22Rv1 (cell line): ENCODE measurements at regions not wholly inside any gene's neighbourhood (a gene's known extent, or its start where the extent isn't known, plus 50 kb on each side); places are given as distances from the start of the nearest gene placed in this dataset.

Source experiments
- H3K27ac ChIP-seq: fragments of 450-650 bp; 2 replicates; pipeline ENCODE4 v1.5.1; 2017
- ZFX ChIP-seq: fragments of 450-650 bp; IDR thresholded peaks from 2 replicates; pipeline ENCODE4 v1.6.1; 2017; ENCODE audit warnings: antibody characterized with exemption, borderline replicate concordance
- TF ChIP-seq, protein P1 (sequence below): fragments of 450-650 bp; IDR thresholded peaks from 2 replicates; pipeline ENCODE4 v1.5.1; 2017; ENCODE audit warnings: mild to moderate bottlenecking

DNA sequence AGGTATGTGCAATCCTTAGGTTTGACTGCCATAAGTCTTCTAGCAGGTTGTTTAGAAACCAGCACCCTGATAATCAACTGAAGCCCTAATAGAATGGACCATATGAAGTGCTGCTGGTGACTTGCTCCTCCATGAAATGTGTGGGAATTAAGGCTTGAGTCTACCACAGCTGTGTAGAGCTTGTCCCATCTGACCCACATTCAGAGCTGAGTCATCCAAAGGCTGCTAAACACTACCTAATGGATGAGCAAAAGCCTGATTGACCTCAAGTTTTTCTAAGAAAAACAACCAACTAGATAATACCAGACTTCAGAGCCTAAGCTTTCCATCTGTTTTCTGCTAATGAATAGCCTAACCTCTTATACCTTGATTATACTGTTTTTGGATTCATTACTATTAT lies 120.3 kb upstream of the MOCS1 start:
- no peak overlapping the region for H3K27ac ChIP-seq
- no peak for TF ChIP-seq ZFX
- TF ChIP-seq, protein P1, sequence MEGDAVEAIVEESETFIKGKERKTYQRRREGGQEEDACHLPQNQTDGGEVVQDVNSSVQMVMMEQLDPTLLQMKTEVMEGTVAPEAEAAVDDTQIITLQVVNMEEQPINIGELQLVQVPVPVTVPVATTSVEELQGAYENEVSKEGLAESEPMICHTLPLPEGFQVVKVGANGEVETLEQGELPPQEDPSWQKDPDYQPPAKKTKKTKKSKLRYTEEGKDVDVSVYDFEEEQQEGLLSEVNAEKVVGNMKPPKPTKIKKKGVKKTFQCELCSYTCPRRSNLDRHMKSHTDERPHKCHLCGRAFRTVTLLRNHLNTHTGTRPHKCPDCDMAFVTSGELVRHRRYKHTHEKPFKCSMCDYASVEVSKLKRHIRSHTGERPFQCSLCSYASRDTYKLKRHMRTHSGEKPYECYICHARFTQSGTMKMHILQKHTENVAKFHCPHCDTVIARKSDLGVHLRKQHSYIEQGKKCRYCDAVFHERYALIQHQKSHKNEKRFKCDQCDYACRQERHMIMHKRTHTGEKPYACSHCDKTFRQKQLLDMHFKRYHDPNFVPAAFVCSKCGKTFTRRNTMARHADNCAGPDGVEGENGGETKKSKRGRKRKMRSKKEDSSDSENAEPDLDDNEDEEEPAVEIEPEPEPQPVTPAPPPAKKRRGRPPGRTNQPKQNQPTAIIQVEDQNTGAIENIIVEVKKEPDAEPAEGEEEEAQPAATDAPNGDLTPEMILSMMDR: no peak

DNA sequence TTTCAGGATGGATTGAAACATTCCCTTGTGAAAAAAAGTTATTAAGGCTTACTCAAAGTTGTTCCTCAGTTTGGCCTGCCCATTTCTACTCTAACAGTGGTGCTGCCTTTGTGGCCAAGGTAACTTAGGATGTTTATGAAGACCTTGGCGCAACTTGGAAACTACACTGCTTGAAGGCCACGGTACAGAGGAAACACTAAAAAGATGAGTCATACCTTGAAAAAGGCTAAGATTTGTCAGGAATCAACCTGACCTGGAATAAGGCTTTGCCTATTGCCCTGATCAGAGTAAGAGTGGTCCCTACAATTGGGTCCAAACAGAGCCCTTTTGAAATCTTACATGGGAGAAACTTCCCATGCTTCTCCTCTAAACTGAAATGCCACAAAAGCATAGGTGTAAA lies 119.9 kb upstream of the MOCS1 start:
- TF ChIP-seq ZFX: no peak
- TF ChIP-seq, protein P1: no peak
- H3K27ac ChIP-seq: no peak overlapping the region

DNA sequence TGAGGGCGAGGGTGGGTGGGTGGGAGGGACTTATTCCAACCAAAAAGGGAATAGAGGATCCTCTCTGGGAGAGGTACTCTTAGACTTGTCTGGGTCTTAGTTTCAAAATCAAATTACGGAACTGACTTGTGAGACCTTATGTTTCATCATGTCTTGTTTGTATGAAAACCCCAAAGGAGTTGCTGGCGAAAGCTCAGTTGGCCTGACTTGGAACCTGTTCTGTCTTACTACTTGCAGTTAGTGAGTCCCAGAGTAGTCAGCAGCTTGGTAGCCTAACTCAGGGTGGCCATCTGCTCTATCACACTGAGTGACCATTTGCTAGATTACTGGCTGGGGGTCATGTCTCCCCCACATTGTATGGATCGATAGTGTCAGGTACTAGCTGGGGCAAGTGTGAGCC lies 114.9 kb upstream of the MOCS1 start:
- TF ChIP-seq, protein P1: no peak
- no peak for TF ChIP-seq ZFX
- no peak overlapping the region for H3K27ac ChIP-seq

DNA sequence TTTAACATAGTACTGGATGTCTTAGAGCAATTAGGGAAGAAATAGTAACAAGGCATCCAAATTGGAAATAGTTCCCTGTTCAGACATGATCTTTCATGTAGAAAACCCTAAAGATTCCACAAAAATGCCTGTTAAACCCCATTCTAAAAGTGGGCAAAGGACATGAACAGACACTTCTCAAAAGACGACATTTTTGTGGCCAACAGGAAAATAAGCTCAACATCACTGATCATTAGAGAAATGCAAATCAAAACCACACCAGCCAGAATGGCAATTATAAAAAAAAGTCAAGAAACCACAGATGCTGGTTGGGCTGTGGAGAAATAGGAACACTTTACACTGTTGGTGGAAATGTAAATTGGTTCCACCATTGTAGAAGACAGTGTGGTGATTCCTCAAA lies 109.9 kb upstream of the MOCS1 start:
- no peak overlapping the region for H3K27ac ChIP-seq
- no peak for TF ChIP-seq ZFX
- TF ChIP-seq, protein P1: no peak

DNA sequence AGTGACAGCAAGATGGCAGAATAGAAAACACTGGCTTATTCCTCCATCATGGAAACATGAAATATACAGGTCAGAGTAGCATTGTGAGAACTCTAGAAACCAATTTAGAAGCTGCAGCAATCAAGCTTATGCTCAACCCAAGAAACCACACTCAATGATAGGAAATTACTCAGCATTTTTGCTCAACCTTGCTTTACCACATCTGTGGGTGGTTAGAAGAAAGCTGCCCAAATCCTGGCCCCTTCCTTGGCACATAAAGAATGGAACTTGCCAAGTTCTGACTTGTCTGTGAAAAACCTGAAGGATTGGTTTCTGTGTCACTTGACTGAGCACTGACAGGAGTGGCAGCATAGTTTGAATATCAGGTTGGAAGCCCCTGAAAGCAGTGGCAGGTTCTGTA lies 108.0 kb upstream of the MOCS1 start:
- H3K27ac ChIP-seq: no peak overlapping the region
- no peak for TF ChIP-seq ZFX
- TF ChIP-seq, protein P1: no peak

DNA sequence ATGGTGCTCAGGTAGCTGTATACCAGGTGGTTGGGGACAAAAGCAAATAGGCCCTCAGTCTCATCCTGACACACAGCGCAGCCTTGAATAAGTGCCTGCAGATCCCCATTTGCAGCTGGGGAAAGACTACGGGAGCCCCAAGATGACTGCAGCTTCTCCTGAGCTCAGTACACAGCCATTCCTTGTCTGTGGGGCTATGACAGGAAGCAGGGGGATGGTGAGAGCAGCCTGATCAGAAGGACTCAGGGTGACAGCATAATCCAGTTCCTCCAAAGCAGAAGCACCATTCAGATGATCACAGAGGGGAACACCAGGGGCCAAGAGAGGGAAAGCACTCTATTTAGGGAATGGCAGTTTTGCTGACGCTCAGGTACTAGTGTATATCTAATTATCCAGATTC lies 104.8 kb upstream of the MOCS1 start:
- H3K27ac ChIP-seq: no peak overlapping the region
- TF ChIP-seq, protein P1: no peak
- TF ChIP-seq ZFX: no peak

DNA sequence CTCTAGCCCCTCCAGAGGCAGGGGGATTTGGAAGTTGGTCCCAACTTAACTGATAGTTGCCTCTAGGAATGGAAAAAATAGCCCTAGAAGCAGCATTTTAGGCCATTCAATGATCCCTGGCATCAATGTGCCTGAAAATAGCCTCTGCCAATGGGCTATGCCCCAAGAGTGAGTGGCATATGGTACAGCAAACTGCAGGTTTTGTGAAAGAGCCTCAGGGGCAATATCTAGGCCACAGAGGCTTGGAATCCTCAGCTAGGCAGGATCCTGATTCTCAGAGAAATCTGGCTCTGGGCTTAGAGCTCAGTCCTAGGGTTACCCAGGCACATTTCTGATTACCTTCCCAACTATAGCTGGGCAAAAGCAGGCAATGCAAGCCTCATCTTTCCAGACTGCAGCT lies 104.4 kb upstream of the MOCS1 start:
- no peak for TF ChIP-seq ZFX
- TF ChIP-seq, protein P1: no peak
- no peak overlapping the region for H3K27ac ChIP-seq

DNA sequence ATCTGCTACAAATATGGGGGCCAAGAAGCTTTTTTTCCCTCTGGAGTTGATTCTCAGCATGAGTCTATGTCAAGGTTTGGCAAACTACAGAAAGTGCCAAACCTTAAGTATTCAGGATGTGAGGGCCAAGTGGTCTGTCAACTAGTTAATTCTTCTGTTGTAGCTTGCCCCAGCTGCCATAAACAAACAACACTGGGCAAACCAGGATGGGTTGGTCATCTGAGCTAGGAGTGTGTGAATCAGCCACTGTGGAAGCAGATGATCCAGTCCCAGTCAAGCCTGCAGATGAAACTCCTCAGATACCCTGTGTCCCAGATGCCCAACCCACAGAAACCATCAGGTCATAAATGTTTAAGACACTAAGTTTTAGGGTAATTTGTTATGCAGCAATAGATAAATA lies 103.0 kb upstream of the MOCS1 start:
- H3K27ac ChIP-seq: no peak overlapping the region
- TF ChIP-seq, protein P1: no peak
- no peak for TF ChIP-seq ZFX
